HL-60/S4 (cell line): ENCODE measurements at regions not wholly inside any gene's neighbourhood (a gene's known extent, or its start where the extent isn't known, plus 50 kb on each side); places are given as distances from the start of the nearest gene placed in this dataset.
"Not testable (repeated sequence)": the region's sequence is repeated elsewhere in the genome, so short reads cannot be mapped to it uniquely, and the experiment has no call there.

Experiments
- in situ Hi-C: fragments of 300-500 bp; cut with MboI; formaldehyde crosslinking; loops from 2 replicates; pipeline ENCODE4 v1.14.3; 2022; ENCODE audit warnings: low sequenced_read_pairs

GRCh38 chr17:70897446-70897845 lies 728.1 kb downstream of the KCNJ2 start:
- in situ Hi-C loops = no loop called here

GRCh38 chr17:70901870-70902269 lies 732.5 kb downstream of the KCNJ2 start:
- in situ Hi-C loops = no loop called here

GRCh38 chr17:70905796-70906195 lies 736.5 kb downstream of the KCNJ2 start:
- in situ Hi-C loops = no loop called here

GRCh38 chr17:70906808-70907207 lies 737.5 kb downstream of the KCNJ2 start:
- in situ Hi-C loops = no loop called here

- in situ Hi-C loops = no loop called here
These were observed 743.6 kb downstream of the KCNJ2 start for GRCh38 chr17:70912716-70913485.

- in situ Hi-C loops = no loop called here
These were observed 747.1 kb downstream of the KCNJ2 start for GRCh38 chr17:70916469-70916868.

GRCh38 chr17:70919241-70919640 lies 749.9 kb downstream of the KCNJ2 start:
- in situ Hi-C loops = no loop called here

- in situ Hi-C loops = no loop called here
These were observed 751.1 kb downstream of the KCNJ2 start for GRCh38 chr17:70920416-70920815.

GRCh38 chr17:70922268-70922667 lies 752.9 kb downstream of the KCNJ2 start:
- in situ Hi-C loops = no loop called here

- in situ Hi-C loops = no loop called here
These were observed 755.4 kb downstream of the KCNJ2 start for GRCh38 chr17:70924776-70925175.

- in situ Hi-C loops = no loop called here
These were observed 759.9 kb downstream of the KCNJ2 start for GRCh38 chr17:70929226-70929625.

GRCh38 chr17:70934231-70934630 lies 764.9 kb downstream of the KCNJ2 start:
- in situ Hi-C loops = no loop called here

GRCh38 chr17:70934835-70935234 lies 765.5 kb downstream of the KCNJ2 start:
- in situ Hi-C loops = no loop called here

GRCh38 chr17:70936724-70937123 lies 767.4 kb downstream of the KCNJ2 start:
- in situ Hi-C loops = no loop called here

GRCh38 chr17:70938336-70938735 lies 769.0 kb downstream of the KCNJ2 start:
- in situ Hi-C loops = no loop called here

- in situ Hi-C loops = no loop called here
These were observed 776.1 kb downstream of the KCNJ2 start for GRCh38 chr17:70945386-70945785.

- in situ Hi-C loops = no loop called here
These were observed 777.9 kb downstream of the KCNJ2 start for GRCh38 chr17:70947215-70947614.

GRCh38 chr17:70947636-70948565 lies 778.6 kb downstream of the KCNJ2 start:
- in situ Hi-C loops = no loop called here

GRCh38 chr17:70953140-70953539 lies 783.8 kb downstream of the KCNJ2 start:
- in situ Hi-C loops = not testable (repeated sequence)

- in situ Hi-C loops = no loop called here
These were observed 786.1 kb downstream of the KCNJ2 start for GRCh38 chr17:70955441-70955840.

- in situ Hi-C loops = no loop called here
These were observed 787.4 kb downstream of the KCNJ2 start for GRCh38 chr17:70956726-70957125.

- in situ Hi-C loops = no loop called here
These were observed 792.0 kb downstream of the KCNJ2 start for GRCh38 chr17:70961341-70961740.
